HS-5 (cell line): ENCODE measurements at regions not wholly inside any gene's neighbourhood (a gene's known extent, or its start where the extent isn't known, plus 50 kb on each side); places are given as distances from the start of the nearest gene placed in this dataset.

Experiments
- DNase-seq: peaks from one replicate; pipeline ENCODE4 v3.0.0-alpha.2; 2012; ENCODE audit warnings: low read depth

GRCh38 chr7:116083796-116084195, 53.2 kb upstream of the TFEC start:
- no peak for DNase-seq

GRCh38 chr7:116086547-116087045, 56.0 kb upstream of the TFEC start:
- no peak for DNase-seq

- no peak for DNase-seq
Measured at GRCh38 chr7:116087291-116087690, 56.7 kb upstream of the TFEC start.

GRCh38 chr7:116087984-116088383, 57.4 kb upstream of the TFEC start:
- no peak for DNase-seq

- DNase-seq, result no peak
Measured at GRCh38 chr7:116089293-116089692, 58.7 kb upstream of the TFEC start.

- no peak for DNase-seq
Measured at GRCh38 chr7:116093516-116094301, 63.1 kb upstream of the TFEC start.

- no peak for DNase-seq
Measured at GRCh38 chr7:116095396-116095795, 64.8 kb upstream of the TFEC start.

- peak; percentile 41 for DNase-seq
Measured at GRCh38 chr7:116097365-116098009, 66.9 kb upstream of the TFEC start.

- no peak for DNase-seq
Measured at GRCh38 chr7:116098175-116098574, 67.6 kb upstream of the TFEC start.

- DNase-seq, result no peak
Measured at GRCh38 chr7:116100626-116101025, 70.1 kb upstream of the TFEC start.

- no peak for DNase-seq
Measured at GRCh38 chr7:116101704-116102103, 71.1 kb upstream of the TFEC start.

GRCh38 chr7:116111475-116111874, 80.9 kb upstream of the TFEC start:
- DNase-seq, result no peak

- no peak for DNase-seq
Measured at GRCh38 chr7:116113310-116113709, 82.7 kb upstream of the TFEC start.

GRCh38 chr7:116120839-116121238, 89.5 kb upstream of the TES start:
- DNase-seq, result no peak

GRCh38 chr7:116122972-116123595, 87.3 kb upstream of the TES start:
- DNase-seq, result no peak

- DNase-seq, result no peak
Measured at GRCh38 chr7:116128139-116128538, 82.2 kb upstream of the TES start.

- no peak for DNase-seq
Measured at GRCh38 chr7:116135306-116135705, 75.0 kb upstream of the TES start.

GRCh38 chr7:116138202-116138801, 72.0 kb upstream of the TES start:
- peak; percentile 39 for DNase-seq

- DNase-seq, result no peak
Measured at GRCh38 chr7:116139007-116139406, 71.3 kb upstream of the TES start.

GRCh38 chr7:116139807-116140206, 70.5 kb upstream of the TES start:
- DNase-seq, result no peak

- no peak for DNase-seq
Measured at GRCh38 chr7:116142374-116142773, 68.0 kb upstream of the TES start.

GRCh38 chr7:116142850-116143249, 67.5 kb upstream of the TES start:
- no peak for DNase-seq
